ENCODE measurements at regions not wholly inside any gene's neighbourhood (a gene's known extent, or its start where the extent isn't known, plus 50 kb on each side); places are given as distances from the start of the nearest gene placed in this dataset.

DNA sequence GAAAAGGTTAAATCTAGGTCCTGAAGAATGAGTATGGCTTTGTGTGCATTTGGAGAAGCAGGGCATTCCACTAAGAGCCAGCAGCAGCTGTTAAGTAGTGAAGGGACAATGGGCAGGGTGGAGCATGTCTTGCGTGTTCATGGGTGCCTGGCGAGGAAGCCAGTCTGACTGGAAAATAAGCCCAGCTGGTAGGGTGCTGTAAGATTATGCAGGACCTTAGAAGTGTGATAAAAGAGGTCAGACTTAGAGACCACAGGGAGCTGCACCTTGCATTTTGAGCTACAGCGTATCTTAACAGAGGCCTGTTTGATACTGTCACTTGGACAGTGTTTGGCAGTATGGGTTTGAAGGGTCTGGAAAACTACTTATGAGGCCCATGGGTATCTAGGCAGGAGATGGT, 131.7 kb upstream of the ELL2 start:
- TF ChIP-seq, protein P1, sequence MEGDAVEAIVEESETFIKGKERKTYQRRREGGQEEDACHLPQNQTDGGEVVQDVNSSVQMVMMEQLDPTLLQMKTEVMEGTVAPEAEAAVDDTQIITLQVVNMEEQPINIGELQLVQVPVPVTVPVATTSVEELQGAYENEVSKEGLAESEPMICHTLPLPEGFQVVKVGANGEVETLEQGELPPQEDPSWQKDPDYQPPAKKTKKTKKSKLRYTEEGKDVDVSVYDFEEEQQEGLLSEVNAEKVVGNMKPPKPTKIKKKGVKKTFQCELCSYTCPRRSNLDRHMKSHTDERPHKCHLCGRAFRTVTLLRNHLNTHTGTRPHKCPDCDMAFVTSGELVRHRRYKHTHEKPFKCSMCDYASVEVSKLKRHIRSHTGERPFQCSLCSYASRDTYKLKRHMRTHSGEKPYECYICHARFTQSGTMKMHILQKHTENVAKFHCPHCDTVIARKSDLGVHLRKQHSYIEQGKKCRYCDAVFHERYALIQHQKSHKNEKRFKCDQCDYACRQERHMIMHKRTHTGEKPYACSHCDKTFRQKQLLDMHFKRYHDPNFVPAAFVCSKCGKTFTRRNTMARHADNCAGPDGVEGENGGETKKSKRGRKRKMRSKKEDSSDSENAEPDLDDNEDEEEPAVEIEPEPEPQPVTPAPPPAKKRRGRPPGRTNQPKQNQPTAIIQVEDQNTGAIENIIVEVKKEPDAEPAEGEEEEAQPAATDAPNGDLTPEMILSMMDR (IDR thresholded peaks at IDR 0.05): no peak
- no peak for TF ChIP-seq POLR2A (IDR thresholded peaks at IDR 0.05)
